A549 (cell line): ENCODE measurements at regions not wholly inside any gene's neighbourhood (a gene's known extent, or its start where the extent isn't known, plus 50 kb on each side); places are given as distances from the start of the nearest gene placed in this dataset.

Source experiments
- ATAC-seq, 2 experiments: fragments of 200-7000 bp in 1 of 2; fragments of >200 bp in 1 of 2; cut with Nextera tagmentation in 1 of 2; cut with Tn5 transposase in 1 of 2; 3 replicates each; pipeline versions ENCODE4 v1.8.0 to v1.9.1; 2018 to 2020; ENCODE audit warnings: mild to moderate bottlenecking in 1 of 2, moderate library complexity in 1 of 2
- CTCF ChIA-PET: fragments of 300-600 bp; sonication (Branson Sonifier 250); formaldehyde crosslinking; extraction: SDS; loops from one replicate; lab custom pipeline; 2021; ENCODE audit warnings: antibody characterized with exemption, inconsistent platforms; lab: Yijun Ruan, JAX
- POLR2A ChIA-PET: fragments of 350-600 bp; formaldehyde crosslinking; extraction: SDS; loops from one replicate; lab custom pipeline; 2021; ENCODE audit warnings: antibody characterized with exemption, inconsistent platforms; lab: Yijun Ruan, JAX
- DNase-seq, 2 experiments: peaks; one replicate each; pipeline versions ENCODE4 v3.0.0 to v3.0.0-alpha.2; 2011 to 2016; ENCODE audit warnings: low read depth in 1 of 2, low spot score in 1 of 2
- FAIRE-seq: peaks from 2 replicates; lab custom pipeline; 2011; peaks lifted over from hg19 to GRCh38; lab: Jason Lieb, UNC
- H3K27ac ChIP-seq, 2 experiments: fragments of >200 bp; sonication (Bioruptor Twin); formaldehyde crosslinking; 3 replicates each; pipeline ENCODE4 v1.5.1; 2016 to 2017
- H3K4me1 ChIP-seq: fragments of >200 bp; sonication (Bioruptor Twin); formaldehyde crosslinking; 3 replicates; pipeline ENCODE4 v1.6.1; 2016
- H3K4me2 ChIP-seq: fragments of >200 bp; sonication (Bioruptor Twin); formaldehyde crosslinking; 3 replicates; pipeline ENCODE4 v1.6.1; 2016
- H3K4me3 ChIP-seq: fragments of >200 bp; sonication (Bioruptor Twin); formaldehyde crosslinking; 3 replicates; pipeline ENCODE4 v1.5.1; 2016
- H3K9me3 ChIP-seq: fragments of >200 bp; sonication (Bioruptor Twin); formaldehyde crosslinking; 3 replicates; pipeline ENCODE4 v1.6.1; 2016
- CEBPB ChIP-seq, 2 experiments: fragments of >200 bp in 1 of 2; sonication (Bioruptor Twin) in 1 of 2; formaldehyde crosslinking in 1 of 2; IDR thresholded peaks; 2 replicates each; pipeline ENCODE4 v1.6.1; 2012 to 2016
- CHD2 ChIP-seq: fragments of 150-350 bp; IDR thresholded peaks from 2 replicates; pipeline ENCODE4 v1.6.1; 2014; ENCODE audit warnings: low read length; ENCODE audit not compliant: partially characterized antibody
- ESRRA ChIP-seq: fragments of 150-350 bp; IDR thresholded peaks from 2 replicates; pipeline ENCODE4 v1.6.1; 2014; ENCODE audit warnings: mild to moderate bottlenecking, low read length, borderline replicate concordance
- FOSB ChIP-seq: fragments of 250-450 bp; sonication (Bioruptor Pico); IDR thresholded peaks from 2 replicates; pipeline ENCODE4 v1.5.0; 2020; ENCODE audit warnings: mild to moderate bottlenecking, moderate library complexity
- FOSL2 ChIP-seq, 2 experiments: fragments of 450-650 bp in 1 of 2; fragments of >200 bp in 1 of 2; sonication (Bioruptor Twin) in 1 of 2; formaldehyde crosslinking; IDR thresholded peaks; 2 replicates each; pipeline versions ENCODE4 v1.5.0 to v1.6.1; 2016 to 2020; ENCODE audit warnings: mild to moderate bottlenecking in 1 of 2, moderate library complexity in 1 of 2
- GATA3 ChIP-seq: IDR thresholded peaks from 2 replicates; pipeline ENCODE4 v1.6.1; 2012; ENCODE audit warnings: borderline replicate concordance
- HOXB5 ChIP-seq: fragments of 250-450 bp; sonication (Bioruptor Pico); IDR thresholded peaks from 2 replicates; pipeline ENCODE4 v1.5.0; 2020; ENCODE audit warnings: mild to moderate bottlenecking, moderate library complexity
- MAZ ChIP-seq: fragments of 150-350 bp; IDR thresholded peaks from 2 replicates; pipeline ENCODE4 v1.6.1; 2014; ENCODE audit warnings: antibody characterized with exemption, low read depth, low read length, borderline replicate concordance
- MYC ChIP-seq: IDR thresholded peaks from 2 replicates; pipeline ENCODE4 v1.6.1; 2012; ENCODE audit warnings: mild to moderate bottlenecking, inconsistent platforms, low read length, improper control_type of control experiment, borderline replicate concordance
- NPAS2 ChIP-seq: fragments of 250-450 bp; sonication (Bioruptor Pico); IDR thresholded peaks from 2 replicates; pipeline ENCODE4 v1.8.0; 2022; ENCODE audit warnings: mild to moderate bottlenecking, moderate library complexity, borderline replicate concordance
- NR3C1 ChIP-seq: fragments of >200 bp; sonication (Bioruptor Twin); formaldehyde crosslinking; IDR thresholded peaks from 3 replicates; pipeline ENCODE4 v1.6.1; 2017
- POLR2A ChIP-seq: IDR thresholded peaks from 2 replicates; pipeline ENCODE4 v1.6.1; 2012; ENCODE audit warnings: mild to moderate bottlenecking, low read length
- RAD21 ChIP-seq, 2 experiments: fragments of >200 bp in 1 of 2; sonication (Bioruptor Twin) in 1 of 2; formaldehyde crosslinking in 1 of 2; IDR thresholded peaks in 1 of 2; conservative IDR thresholded peaks in 1 of 2; 2 replicates in 1 of 2; 3 replicates in 1 of 2; pipeline ENCODE4 v1.6.1; 2012 to 2018; ENCODE audit warnings: inconsistent platforms in 1 of 2
- RARB ChIP-seq: fragments of 250-450 bp; sonication (Bioruptor Pico); IDR thresholded peaks from 2 replicates; pipeline ENCODE4 v1.8.0; 2021; ENCODE audit warnings: mild to moderate bottlenecking, moderate library complexity
- RCOR1 ChIP-seq: fragments of 150-350 bp; IDR thresholded peaks from 2 replicates; pipeline ENCODE4 v1.6.1; 2014; ENCODE audit warnings: antibody characterized with exemption, low read length, low read depth
- RNF2 ChIP-seq: fragments of 200-600 bp; sonication (generic); IDR thresholded peaks from 2 replicates; pipeline ENCODE4 v1.6.1; 2016; ENCODE audit warnings: low read depth, mild to moderate bottlenecking, antibody characterized with exemption, moderate library complexity, borderline replicate concordance
- TP53 ChIP-seq: fragments of 250-450 bp; sonication (Bioruptor Pico); IDR thresholded peaks from 2 replicates; pipeline ENCODE4 v1.5.0; 2021; ENCODE audit warnings: mild to moderate bottlenecking, moderate library complexity
- ZC3H11A ChIP-seq: fragments of 450-650 bp; IDR thresholded peaks from 2 replicates; pipeline ENCODE4 v1.6.1; 2014; ENCODE audit warnings: antibody characterized with exemption, mild to moderate bottlenecking
- WGBS: methylation state at CpG from one replicate; pipeline ENCODE4 v1.1.6; 2017; ENCODE audit errors: missing lambda C conversion rate; 5-methylcytosine and 5-hydroxymethylcytosine counted together
- TF ChIP-seq, protein P1 (sequence below): fragments of 250-450 bp; sonication (Bioruptor Pico); IDR thresholded peaks from 2 replicates; pipeline ENCODE4 v1.5.0; 2020; ENCODE audit warnings: low read depth, mild to moderate bottlenecking, moderate library complexity
- TF ChIP-seq, protein P2 (sequence below): fragments of >200 bp; sonication (Bioruptor Twin); formaldehyde crosslinking; IDR thresholded peaks from 3 replicates; pipeline ENCODE4 v1.6.1; 2016
- TF ChIP-seq, protein P3 (sequence below): fragments of >200 bp; sonication (Bioruptor Twin); formaldehyde crosslinking; IDR thresholded peaks from 2 replicates; pipeline ENCODE4 v1.6.1; 2016
- TF ChIP-seq, protein P4 (sequence below): fragments of >200 bp; sonication (Bioruptor Twin); formaldehyde crosslinking; IDR thresholded peaks from 3 replicates; pipeline ENCODE4 v1.5.1; 2016
- TF ChIP-seq, protein P5 (sequence below): fragments of 250-450 bp; sonication (Bioruptor Pico); IDR thresholded peaks from 2 replicates; pipeline ENCODE4 v1.5.0; 2021; ENCODE audit warnings: mild to moderate bottlenecking, moderate library complexity, borderline replicate concordance
- TF ChIP-seq, protein P6 (sequence below): IDR thresholded peaks from 2 replicates; pipeline ENCODE4 v1.6.1; 2012

DNA sequence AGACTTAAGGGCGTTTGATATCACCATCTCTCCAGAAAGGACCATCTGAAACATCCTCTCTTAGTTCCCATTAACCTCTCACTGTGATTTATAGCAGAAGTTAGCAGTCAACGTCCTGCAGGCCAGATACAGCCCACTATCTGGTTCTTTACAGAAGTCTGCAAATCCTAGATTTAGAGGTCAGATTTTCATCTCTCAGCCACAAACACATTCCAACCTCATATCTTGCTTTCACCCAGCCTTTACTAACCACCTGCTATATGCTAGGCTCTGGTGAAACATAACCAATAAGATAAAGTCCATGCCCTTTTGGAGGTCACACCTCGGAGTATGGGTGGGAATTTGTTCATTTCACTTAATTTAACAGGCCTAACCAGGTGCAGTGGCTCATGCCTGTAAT, 76.8 kb upstream of the CACNA1A start:
- no peak for FAIRE-seq
- WGBS: 29% methylated on average over 3 of the region's 3 CpGs
- CTCF ChIA-PET: interaction anchor here (1.0 kb wide), 1 partner anchor 307 kb away, joined by 4 read pairs; no protein-coding TSS in a partner anchor

DNA sequence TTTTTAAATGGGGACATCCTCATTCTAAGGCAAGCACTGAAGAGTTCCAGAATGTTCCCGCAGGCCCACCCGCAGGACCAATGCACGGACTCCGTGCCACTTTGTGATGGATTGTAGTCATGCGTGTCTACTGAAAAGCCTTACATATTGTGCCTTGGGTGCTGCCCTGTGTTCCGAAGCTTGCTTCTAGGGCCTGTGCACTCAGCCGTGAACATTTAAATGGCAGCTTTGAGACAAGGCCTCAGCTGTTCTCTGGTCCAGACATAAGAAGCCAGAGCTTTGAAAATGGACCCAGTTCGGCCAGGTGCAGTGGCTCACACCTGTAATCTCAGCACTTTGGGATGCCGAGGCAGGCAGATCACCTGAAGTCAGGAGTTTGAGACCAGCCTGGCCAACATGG, 75.3 kb upstream of the CACNA1A start:
- no peak for ATAC-seq
- Histone ChIP-seq H3K4me1 (no peaks in the 10 kb centered on the region), H3K27ac (no peak overlapping the region), H3K4me2 (no peak overlapping the region), H3K4me3 (no peak overlapping the region), H3K9me3 (peaks cover 9% of the 10 kb centered on the region; the same call in 2 of the 3 replicates)
- ChIA-PET CTCF (interaction anchor here (1.1 to 2.5 kb wide), 2 partner anchors 303 to 604 kb away, joined by 3 to 9 read pairs; no protein-coding TSS in a partner anchor), POLR2A (no interaction called here)
- FAIRE-seq: no peak
- WGBS: 68% methylated on average over 9 of the region's 9 CpGs
- DNase-seq: no peak
- TF ChIP-seq ZC3H11A: no peak
- TF ChIP-seq, protein P1, sequence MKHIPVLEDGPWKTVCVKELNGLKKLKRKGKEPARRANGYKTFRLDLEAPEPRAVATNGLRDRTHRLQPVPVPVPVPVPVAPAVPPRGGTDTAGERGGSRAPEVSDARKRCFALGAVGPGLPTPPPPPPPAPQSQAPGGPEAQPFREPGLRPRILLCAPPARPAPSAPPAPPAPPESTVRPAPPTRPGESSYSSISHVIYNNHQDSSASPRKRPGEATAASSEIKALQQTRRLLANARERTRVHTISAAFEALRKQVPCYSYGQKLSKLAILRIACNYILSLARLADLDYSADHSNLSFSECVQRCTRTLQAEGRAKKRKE (CRISPR knock-in tag): no peak
- TF ChIP-seq FOSL2 (IDR thresholded peaks at IDR 0.05): no peak
- TF ChIP-seq FOSL2 (CRISPR knock-in tag; IDR thresholded peaks at IDR 0.05): no peak
- TF ChIP-seq HOXB5 (CRISPR knock-in tag): no peak
- TF ChIP-seq FOSB (CRISPR knock-in tag): no peak
- no peak for TF ChIP-seq NPAS2 (CRISPR knock-in tag)
- no peak for TF ChIP-seq RARB
- TF ChIP-seq, protein P2, sequence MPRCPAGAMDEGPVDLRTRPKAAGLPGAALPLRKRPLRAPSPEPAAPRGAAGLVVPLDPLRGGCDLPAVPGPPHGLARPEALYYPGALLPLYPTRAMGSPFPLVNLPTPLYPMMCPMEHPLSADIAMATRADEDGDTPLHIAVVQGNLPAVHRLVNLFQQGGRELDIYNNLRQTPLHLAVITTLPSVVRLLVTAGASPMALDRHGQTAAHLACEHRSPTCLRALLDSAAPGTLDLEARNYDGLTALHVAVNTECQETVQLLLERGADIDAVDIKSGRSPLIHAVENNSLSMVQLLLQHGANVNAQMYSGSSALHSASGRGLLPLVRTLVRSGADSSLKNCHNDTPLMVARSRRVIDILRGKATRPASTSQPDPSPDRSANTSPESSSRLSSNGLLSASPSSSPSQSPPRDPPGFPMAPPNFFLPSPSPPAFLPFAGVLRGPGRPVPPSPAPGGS: no peak
- TF ChIP-seq MAZ: no peak
- no peak for TF ChIP-seq TP53 (CRISPR knock-in tag)

More for the DNA sequence above, 76.8 kb upstream of the CACNA1A start:
- no peak overlapping the region for H3K27ac ChIP-seq
- H3K4me2 ChIP-seq: no peak overlapping the region
- DNase-seq: no peak
- TF ChIP-seq FOSL2 (IDR thresholded peaks at IDR 0.05): no peak
- no peak for TF ChIP-seq FOSL2 (CRISPR knock-in tag; IDR thresholded peaks at IDR 0.05)
- TF ChIP-seq CHD2: no peak
- TF ChIP-seq, protein P3, sequence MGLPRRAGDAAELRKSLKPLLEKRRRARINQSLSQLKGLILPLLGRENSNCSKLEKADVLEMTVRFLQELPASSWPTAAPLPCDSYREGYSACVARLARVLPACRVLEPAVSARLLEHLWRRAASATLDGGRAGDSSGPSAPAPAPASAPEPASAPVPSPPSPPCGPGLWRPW: no peak
- TF ChIP-seq CEBPB (IDR thresholded peaks at IDR 0.05): no peak
- no peak for TF ChIP-seq POLR2A
- TF ChIP-seq RARB: no peak
- TF ChIP-seq HOXB5 (CRISPR knock-in tag): no peak
- TF ChIP-seq, protein P2: no peak
- TF ChIP-seq GATA3: no peak
- TF ChIP-seq, protein P4, sequence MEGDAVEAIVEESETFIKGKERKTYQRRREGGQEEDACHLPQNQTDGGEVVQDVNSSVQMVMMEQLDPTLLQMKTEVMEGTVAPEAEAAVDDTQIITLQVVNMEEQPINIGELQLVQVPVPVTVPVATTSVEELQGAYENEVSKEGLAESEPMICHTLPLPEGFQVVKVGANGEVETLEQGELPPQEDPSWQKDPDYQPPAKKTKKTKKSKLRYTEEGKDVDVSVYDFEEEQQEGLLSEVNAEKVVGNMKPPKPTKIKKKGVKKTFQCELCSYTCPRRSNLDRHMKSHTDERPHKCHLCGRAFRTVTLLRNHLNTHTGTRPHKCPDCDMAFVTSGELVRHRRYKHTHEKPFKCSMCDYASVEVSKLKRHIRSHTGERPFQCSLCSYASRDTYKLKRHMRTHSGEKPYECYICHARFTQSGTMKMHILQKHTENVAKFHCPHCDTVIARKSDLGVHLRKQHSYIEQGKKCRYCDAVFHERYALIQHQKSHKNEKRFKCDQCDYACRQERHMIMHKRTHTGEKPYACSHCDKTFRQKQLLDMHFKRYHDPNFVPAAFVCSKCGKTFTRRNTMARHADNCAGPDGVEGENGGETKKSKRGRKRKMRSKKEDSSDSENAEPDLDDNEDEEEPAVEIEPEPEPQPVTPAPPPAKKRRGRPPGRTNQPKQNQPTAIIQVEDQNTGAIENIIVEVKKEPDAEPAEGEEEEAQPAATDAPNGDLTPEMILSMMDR: no peak
- TF ChIP-seq NR3C1: no peak
- no peak for TF ChIP-seq RAD21 (conservative IDR thresholded peaks at IDR 0.05 in 1 of 2, IDR thresholded peaks at IDR 0.05 in 1 of 2)
- no peak for TF ChIP-seq RNF2
- no peak for TF ChIP-seq RCOR1
- TF ChIP-seq, protein P5, sequence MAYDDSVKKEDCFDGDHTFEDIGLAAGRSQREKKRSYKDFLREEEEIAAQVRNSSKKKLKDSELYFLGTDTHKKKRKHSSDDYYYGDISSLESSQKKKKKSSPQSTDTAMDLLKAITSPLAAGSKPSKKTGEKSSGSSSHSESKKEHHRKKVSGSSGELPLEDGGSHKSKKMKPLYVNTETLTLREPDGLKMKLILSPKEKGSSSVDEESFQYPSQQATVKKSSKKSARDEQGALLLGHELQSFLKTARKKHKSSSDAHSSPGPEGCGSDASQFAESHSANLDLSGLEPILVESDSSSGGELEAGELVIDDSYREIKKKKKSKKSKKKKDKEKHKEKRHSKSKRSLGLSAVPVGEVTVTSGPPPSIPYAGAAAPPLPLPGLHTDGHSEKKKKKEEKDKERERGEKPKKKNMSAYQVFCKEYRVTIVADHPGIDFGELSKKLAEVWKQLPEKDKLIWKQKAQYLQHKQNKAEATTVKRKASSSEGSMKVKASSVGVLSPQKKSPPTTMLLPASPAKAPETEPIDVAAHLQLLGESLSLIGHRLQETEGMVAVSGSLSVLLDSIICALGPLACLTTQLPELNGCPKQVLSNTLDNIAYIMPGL (CRISPR knock-in tag): no peak
- TF ChIP-seq ESRRA: no peak
- no peak for TF ChIP-seq MYC
- TF ChIP-seq, protein P6, sequence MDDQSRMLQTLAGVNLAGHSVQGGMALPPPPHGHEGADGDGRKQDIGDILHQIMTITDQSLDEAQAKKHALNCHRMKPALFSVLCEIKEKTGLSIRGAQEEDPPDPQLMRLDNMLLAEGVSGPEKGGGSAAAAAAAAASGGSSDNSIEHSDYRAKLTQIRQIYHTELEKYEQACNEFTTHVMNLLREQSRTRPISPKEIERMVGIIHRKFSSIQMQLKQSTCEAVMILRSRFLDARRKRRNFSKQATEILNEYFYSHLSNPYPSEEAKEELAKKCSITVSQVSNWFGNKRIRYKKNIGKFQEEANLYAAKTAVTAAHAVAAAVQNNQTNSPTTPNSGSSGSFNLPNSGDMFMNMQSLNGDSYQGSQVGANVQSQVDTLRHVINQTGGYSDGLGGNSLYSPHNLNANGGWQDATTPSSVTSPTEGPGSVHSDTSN: no peak
- TF ChIP-seq, all 56 proteins: peak for 0
- POLR2A ChIA-PET: no interaction called here
- no peaks in the 10 kb centered on the region for H3K4me1 ChIP-seq
- no peak for ATAC-seq
- no peak overlapping the region for H3K4me3 ChIP-seq
- no peaks in the 10 kb centered on the region; the same call in 2 of the 3 replicates for H3K9me3 ChIP-seq
